SKM-1 treated with dmso at 0.1 percent for 144 hours (cell line): ENCODE measurements at regions not wholly inside any gene's neighbourhood (a gene's known extent, or its start where the extent isn't known, plus 50 kb on each side); places are given as distances from the start of the nearest gene placed in this dataset.

Experiments used
- DNase-seq: peaks from one replicate; lab custom pipeline; 2025; ENCODE audit not compliant: unreplicated experiment; lab: John Stamatoyannopoulos, UW

DNA sequence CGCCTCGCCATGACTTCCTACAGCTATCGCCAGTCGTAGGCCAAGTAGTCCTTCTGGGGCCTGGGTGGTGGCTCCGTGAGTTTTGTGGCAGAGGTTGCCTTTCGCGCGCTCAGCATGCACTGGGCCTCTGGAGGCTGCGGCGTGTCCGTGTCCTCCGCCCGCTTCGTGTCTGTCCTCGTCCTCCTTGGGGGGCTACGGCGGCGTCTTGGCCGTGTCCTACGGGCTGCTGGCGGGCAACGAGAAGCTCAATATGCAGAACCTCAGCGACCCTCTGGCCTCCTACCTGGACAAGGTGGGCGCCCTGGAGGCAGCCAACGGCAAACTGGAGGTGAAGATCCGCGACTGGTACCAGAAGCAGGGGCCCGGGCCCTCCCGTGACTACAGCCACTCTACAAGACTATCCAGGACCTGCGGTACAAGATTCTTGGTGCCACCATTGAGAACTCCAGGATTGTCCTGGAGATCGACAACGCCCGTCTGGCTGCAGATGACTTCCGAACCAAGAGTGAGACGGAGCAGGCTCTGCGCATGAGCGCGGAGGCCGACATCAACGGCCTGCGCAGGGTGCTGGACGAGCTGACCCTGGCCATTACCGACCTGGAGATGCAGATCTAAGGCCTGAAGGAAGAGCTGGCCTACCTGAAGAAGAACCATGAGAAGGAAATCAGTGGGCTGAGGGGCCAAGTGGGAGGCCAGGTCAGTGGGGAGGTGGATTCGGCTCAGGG is 296.3 kb downstream of the OGFRL1 start:
- DNase-seq, result no peak

DNA sequence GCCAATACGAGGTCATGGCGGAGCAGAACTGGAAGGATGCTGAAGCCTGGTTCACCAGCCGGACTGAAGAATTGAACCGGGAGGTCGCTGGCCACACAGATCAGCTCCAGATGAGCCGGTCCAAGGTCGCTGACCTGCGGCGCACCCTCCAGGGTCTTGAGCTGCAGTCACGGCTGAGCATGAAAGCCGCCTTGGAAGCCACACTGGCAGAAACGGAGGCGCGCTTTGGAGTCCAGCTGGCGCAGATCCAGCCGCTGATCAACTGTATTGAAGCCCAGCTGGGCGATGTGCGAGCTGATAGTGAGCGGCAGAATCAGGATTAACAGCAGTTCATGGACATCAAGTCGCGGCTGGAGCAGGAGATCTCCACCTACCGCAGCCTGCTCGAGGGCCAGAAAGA is 296.9 kb downstream of the OGFRL1 start:
- no peak for DNase-seq

DNA sequence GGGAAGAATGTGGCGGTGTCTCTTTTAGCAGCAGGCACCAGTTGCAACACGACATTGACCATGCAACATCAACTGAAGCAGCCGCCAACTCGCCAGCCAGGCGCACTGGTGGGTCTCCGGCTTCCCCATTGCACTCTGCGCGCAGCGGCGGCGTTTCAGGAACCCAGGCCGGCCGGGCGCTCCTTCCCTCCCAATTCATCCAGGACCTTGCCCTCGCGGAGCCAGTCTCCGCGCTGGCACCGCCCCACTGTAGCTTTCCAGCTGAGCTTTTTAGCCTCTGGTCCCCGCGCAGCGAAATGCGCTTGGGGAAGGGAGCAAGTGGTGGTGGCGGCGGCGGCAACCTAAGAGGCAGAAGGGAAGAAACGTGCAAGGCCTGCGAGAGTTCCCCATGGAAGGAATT is 297.9 kb upstream of the RIMS1 start:
- no peak for DNase-seq

DNA sequence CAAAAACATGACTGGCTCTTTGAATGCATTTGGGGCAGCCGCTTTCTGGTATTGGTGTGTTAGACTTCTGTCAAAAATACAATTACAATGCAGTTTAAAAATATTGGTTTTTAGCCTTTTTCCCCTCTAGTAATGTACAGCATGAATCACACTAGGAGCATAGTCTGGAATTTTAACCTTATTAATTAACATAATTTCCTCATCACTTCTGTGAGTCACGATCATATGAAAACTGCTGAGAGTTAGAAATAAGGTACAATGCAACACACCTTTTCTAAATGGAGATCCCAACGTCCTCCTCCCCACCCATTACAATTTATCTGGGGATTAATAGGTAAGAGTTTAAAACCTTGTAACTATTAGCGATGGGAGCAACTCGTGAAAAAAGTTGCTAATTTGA is 297.1 kb upstream of the RIMS1 start:
- no peak for DNase-seq

DNA sequence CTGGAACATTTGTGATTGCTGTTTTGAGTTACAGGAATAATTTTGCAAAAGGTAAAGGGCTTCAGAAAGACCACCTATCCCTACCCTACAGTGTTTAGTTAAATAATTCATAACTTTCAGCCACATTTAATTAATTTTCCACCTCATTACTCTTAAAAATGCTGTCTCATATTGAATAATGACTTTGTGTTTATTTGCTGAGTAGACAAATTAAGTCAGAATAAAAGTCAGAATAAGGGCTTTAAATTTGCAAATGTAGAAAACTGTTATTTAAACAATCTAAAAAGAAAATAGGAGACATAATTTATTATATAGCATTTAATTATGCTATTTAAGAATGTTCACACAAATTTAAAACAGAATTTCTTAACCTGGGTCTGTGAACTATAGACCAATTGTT is 293.7 kb upstream of the RIMS1 start:
- no peak for DNase-seq

DNA sequence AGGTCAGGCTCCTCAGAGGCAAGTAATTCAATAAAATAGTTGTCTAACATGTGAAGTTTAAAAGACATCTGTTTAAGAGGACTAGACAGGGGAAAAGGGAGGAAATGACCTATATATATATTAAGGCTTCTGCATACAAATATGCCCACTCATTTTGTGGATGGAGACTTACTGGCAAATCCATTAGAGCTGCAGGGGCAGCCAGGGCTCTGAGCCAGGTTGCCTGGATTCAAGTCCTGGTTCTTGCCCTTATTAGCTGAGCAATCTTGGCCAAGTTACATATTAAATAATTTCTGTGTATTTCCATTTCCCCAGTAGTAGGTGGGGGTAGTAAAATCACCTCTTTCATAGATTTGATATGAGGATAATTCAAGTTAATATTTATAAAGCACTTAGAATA is 287.0 kb upstream of the RIMS1 start:
- DNase-seq, result no peak

DNA sequence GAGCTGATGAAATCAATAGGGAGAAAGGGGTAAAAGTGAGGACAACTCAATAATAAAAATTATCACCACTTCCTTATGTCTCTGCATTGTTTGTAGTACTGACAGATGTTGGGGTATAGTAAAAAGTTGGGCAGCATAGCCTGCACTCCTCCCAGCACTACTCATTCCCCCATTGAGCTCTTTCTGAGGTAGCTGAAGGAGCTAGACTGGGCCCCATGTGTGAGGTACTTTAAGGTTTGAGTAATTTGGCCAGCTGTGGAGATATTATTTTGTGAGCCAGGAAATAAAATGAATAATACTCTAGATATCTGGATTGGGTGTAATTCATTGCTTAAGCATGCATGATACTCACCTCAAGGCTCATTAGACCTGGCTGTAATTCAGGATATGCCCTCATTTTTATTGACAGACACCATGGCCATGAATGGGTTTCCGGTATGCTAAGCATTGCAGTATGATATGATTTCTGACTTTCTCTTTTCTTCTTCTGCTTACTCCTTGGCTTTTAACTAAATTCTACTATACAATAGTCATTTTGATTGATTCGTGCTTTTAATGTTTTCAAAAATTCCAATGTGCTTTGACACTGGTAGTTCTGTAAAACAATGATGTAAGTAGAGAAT is 283.9 kb upstream of the RIMS1 start:
- no peak for DNase-seq

DNA sequence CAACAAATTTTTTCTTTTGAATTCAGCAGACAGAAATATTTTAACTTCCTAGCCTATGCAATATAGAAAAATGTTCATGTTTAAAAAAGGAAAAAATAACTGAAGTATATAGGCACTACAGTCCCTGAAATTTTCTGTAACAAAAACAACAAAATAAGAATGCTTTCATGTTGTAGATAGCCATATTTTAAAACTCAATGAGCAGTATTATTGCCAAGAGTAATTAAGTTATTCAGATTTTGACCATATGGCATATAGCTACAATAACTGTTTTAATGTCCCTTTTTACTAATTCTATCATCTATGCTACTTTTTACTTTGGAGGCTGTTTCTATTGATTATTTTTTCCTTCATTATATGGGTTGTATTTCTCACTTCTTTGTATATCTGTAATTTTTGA is 283.3 kb upstream of the RIMS1 start:
- DNase-seq, result no peak

DNA sequence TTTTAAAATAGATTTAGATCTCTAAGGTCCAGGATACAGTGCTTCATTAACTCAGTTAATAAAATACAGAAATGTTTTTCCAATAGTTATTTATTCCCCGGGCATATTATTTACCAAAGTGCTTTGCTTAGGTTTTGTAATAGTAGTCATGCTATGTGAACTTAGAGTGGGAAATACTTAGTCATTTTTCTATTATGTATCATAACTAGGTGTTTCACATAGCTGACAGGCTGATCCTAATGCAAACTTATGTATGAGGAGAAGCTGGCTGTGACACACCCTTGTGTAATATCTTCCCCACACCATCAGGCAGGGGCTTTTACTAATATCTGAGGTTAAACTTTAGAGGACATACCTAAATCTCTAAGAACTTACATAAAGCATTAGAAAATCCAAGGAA is 277.7 kb upstream of the RIMS1 start:
- DNase-seq, result no peak

DNA sequence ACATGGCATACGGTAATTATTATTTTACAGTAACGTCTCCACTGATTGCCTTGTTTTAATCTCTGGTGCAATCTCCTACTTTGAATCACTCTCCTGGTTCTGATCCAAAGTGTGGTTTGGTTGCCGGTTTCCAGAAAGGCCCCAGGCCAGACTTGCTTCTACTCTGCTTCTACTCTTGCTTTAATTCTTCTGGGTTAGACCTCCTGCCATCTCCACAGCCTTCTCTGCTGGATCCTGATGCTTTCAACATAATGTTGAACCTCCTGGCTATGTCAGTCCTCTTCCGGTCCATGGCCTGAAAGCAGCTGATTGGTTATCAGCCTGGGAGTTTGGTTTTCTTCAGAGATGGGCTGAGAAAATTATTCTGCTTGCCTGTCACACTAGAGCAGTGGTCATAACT is 266.5 kb upstream of the RIMS1 start:
- DNase-seq, result no peak

DNA sequence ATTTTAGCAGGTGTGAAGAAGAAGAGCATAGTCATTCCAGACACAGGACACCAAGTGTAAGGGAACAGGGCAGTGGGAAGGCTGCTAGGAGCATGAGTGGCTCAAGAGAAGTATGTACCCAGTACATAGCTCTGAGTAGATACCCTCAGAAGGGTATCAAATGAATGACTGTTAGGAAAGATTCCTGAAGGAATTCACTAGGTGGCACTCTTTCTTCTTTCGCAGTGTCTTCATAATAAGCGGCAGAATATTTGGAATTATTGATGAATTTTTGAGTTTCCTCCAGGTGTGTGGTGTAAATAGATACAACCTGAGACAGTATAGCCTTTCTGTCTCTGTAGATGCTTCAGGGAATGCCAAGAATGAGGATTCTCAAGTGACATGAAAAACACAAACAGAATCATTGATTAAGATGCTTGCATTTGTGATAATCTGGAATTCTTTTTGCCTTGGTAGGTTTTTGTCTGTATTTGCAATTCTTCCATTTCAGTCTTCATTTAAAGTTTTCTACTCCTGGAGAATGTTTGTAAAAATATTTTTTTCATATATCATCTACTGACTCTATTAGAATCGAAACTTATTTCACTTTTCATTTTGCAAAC is 264.3 kb upstream of the RIMS1 start:
- DNase-seq, result peak; percentile 28

DNA sequence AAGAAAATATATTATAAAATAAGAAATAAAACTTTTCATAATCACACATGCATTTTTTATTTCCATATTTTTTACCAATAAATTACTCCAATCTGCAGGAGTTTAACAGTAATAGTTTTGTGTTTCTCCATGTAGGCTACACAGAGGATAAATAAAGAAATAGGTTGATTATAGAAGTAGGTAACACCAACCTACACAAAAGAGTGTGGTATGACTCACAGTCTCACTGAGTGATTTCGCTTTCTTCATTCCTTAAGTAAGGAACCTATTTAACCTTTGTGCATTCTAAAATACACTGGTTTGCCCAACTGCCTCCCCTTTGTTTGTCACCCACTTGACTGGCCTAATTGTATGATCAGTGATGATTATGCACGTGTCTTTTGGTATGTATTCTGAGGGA is 244.2 kb upstream of the RIMS1 start:
- DNase-seq, result no peak

DNA sequence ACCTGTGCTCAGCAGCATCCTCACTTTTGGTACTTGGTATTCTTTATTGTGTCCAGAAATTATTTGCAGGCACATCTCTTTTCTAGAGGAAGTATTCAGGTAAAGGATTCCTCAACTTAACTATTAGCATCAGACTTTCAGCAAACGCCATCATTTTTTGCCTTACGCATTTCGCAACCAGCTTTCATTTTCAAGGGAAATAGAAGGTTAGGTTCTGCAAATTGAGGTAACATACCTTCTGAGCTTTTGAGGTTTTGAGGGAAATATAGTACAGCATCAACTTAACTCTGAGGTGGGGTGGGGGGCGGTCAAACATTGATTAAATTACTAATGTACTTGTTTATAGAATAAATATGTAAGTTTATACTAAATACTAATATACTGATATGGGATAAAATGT is 243.6 kb upstream of the RIMS1 start:
- DNase-seq, result no peak

DNA sequence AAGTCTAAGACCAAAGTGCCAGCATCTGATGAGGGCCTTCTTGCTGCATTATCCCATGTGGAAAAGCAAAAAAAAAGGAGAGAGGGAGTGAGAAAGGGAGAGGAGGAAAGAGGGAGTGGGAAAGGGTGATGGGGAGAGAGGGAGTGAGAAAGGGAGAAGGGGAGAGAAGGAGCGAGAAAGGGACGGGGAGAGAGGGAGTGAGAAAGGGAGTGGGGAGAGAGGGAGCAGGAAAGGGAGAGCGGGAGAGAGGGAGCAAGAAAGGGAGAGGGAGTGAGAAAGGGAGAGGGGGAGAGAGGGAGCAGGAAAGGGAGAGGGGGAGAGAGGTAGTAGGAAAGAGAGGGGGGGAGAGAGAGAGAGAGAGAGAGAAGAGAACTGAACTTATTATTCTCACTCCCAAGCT is 241.1 kb upstream of the RIMS1 start:
- no peak for DNase-seq

DNA sequence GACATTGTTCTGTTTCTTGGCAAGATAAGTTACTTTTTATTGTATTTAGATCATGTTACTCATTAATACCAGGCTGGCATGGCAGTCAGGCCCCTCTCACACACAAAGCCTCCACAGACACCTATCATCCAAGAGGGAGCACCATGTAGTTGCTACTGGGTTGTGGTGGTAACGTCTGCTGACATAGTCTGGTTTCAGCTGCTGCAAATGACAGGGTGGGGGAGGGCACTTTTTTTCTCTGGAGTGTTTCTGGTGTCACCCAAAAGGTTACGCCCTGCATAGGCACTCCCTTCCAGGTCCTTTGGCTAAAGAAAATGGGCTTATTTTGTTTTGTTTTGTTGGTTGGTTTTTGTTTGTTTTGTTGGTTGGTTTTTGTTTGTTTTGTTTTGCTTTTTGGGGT is 236.4 kb upstream of the RIMS1 start:
- DNase-seq, result no peak

DNA sequence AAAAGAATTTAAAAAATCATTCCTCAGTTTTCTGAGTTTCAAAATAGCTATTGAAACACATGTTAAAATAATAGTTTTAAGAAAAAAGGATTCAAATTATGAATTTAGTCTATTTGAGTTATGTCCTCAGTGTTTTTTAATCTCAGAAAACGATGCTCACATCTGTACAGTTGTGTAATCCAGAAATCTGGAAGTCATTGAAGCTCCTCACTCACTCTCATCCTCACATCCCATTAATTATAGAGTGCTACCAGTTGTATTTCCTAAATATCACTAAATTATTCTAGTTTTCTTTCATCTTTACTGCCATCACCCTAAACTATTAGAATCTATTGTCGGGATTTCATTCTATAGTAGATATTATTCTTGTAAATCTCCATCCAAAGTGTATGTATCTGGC is 234.7 kb upstream of the RIMS1 start:
- no peak for DNase-seq

DNA sequence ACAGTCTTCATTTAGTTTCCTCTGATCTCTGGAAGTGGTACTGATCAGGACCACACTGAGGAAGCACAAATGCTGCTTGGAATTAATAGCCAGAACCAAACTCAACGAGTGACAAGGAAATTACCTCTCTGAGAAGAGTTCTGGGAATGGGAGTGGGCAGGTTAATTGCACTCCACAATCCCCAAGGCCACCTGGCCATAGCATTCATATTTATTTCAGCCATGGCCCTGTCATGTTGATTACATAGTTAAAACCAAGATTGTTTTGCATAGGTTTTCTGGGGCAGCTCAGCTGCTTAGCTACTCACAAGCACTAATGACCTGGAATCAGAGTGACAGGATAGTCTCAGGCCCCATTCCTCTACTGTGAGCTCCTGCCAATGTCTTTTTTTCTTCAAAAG is 230.2 kb upstream of the RIMS1 start:
- DNase-seq, result no peak

DNA sequence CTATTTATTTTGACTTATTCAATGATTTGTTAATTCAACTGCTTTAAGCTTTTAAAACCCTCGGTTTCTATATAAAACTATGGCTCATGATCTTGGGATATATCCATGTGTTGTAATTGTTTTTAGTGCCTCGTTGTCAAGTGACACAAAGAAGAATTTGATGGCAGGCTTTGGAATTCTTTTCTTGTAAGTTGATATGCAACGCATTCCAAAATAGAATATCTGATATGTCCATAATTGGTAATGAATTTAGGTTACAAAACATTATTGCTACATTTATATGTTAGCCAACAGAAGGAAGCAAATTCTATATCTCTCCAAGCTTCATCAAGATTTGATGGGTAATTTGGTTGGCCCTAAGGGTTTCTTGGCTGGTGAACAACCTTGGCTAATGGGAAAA is 220.4 kb upstream of the RIMS1 start:
- DNase-seq, result no peak

DNA sequence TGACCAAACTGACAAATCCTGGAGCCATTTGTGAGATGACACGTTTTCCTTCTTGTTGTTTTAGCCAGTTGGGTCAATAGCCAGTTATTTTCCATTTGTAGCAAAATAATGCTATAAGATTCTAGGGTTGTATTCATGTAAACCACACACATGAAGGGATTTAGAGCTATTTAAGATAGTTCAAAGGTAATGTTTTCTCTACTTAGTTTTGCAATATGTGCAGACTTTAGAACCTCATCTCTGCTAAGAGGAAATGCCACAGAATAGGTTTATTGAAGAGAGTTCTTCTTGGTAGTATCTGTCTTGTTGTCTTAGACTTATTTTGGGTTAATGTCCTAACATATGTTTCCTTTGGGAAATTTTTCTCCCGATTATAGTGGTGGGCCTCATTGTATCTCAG is 213.5 kb upstream of the RIMS1 start:
- DNase-seq, result no peak

DNA sequence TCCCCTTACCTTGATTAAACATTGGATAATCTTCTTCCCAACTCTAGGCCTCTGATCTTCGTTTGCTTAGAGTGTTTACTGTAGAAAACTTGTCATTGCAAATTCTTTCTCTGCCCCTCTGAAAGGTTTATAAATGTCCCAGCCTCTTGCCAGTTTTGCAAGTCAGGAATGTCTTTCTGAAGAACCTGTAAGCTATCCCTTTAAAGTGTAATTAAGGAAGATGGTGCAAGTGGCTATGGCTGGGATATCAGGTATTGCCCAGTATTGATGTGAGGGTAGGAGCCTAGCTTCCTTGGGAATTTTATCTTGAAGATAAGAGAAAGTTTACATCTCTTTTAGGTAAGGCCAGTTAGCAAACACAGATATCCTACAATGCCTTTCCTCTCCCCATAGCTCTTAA is 211.0 kb upstream of the RIMS1 start:
- DNase-seq, result no peak

DNA sequence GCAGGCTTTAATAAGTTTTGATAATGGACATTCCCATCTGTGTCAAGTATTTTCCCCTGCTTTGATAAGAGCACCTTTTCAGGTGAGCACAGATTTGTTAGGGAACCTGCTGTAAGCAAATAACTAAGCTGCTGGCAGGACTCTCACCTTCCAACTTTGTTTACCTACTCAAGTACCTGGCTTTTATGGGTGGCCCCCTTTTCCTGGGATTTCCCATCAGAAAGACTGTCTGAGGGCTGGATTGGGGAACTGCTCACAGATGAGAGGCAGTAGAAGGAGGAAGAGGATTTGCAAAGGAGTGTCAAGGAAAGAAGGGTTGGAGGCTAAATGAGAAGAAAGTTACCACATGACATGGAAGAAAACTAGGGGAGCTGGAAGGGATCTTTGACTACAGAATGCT is 210.1 kb upstream of the RIMS1 start:
- DNase-seq, result no peak

DNA sequence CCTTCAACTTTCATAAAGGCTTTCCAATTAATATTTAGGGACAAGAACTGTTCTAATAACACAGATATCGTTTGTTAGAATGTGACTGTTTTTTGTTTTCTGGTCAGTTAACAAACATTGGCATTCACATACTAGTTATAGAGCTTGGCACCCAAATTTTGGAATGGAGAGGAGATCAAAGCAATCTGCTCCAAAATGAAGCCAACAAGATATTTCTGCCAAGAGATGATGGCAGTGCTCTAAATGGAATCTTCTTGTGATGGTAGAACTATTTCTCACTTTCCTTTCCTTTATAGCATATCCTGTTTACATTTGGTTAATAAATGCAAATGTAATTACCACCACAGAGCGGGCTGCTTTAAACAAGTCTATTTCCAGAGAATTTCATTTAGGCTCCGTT is 208.3 kb upstream of the RIMS1 start:
- DNase-seq, result no peak
